ENCODE measurements at regions not wholly inside any gene's neighbourhood (a gene's known extent, or its start where the extent isn't known, plus 50 kb on each side); places are given as distances from the start of the nearest gene placed in this dataset.

DNA sequence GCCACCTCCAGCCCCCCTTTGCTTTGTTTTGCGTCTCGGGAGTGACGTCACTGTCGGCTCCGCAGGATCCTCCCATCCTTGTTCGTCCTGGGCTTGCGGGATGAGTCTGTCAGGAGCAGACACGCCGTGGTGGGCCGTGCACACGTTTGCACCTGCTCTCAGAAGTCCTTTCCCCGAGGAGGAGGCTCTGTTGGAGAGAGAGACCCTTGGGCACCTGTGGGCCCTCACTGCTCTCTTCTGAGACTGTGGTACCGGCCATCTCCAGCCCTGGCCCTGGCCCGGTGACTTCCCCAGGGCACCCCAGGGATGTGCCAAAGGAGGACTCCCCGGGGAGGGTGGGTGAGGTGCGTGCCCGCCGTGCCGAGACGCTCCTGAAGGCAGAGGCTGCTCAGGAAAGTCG is 76.1 kb upstream of the PPP2R3B start:
- TF ChIP-seq MYC (IDR thresholded peaks at IDR 0.05; ENCODE audit: low read depth, low read length) (no peak), POLR2A (IDR thresholded peaks at IDR 0.05; ENCODE audit: extremely low read depth, insufficient read length) (no peak)
